HCEC 1CT (cell line): ENCODE measurements at regions not wholly inside any gene's neighbourhood (a gene's known extent, or its start where the extent isn't known, plus 50 kb on each side); places are given as distances from the start of the nearest gene placed in this dataset.
"Not testable (repeated sequence)": the region's sequence is repeated elsewhere in the genome, so short reads cannot be mapped to it uniquely, and the experiment has no call there.

ENCODE experiments used
- DNase-seq: peaks from one replicate; pipeline ENCODE4 v3.0.0-alpha.2; 2017

DNA sequence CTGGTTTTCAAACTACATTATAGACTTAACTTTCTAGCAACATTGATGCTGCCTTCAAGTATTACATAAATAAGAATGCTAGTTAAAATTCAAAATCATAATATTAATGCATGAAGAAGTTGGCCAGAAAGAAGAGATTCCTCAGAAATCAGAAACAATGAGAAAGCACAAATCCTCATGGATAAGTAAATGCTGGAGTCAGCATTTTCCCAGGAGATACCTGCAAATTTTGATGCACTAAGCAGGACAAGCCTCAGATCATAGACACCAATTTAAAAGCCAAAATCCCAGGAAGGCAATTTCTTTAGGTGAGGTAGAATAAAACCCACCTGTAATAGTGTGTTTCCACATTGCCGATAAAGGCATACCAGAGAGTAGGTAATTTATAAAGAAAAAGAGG, 305.2 kb upstream of the TBX18 start:
- no peak for DNase-seq

DNA sequence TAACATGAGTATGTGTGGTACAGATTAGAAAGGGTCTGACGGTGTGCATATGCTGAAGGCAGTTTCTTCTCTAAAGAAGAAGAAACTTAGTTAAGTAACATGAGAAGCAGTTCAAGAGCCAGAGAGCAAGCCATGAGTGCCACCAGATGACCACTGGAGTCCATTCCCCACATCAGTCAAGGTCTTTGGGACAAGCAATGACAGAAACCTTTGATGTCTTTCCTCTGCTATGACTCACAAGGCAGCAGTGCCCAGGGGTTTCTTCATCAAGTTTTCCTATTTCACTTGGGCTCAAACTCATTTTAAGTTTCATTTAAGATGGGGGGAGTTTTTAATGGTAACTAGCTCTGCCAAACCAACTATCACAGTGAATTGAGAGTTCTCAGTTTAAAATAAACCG, 303.8 kb upstream of the TBX18 start:
- no peak for DNase-seq

- DNase-seq, result no peak
Observed at GRCh38 chr6:85066266-85066665, 301.9 kb upstream of the TBX18 start.

- no peak for DNase-seq
Observed at GRCh38 chr6:85065831-85066230, 301.4 kb upstream of the TBX18 start.

DNA sequence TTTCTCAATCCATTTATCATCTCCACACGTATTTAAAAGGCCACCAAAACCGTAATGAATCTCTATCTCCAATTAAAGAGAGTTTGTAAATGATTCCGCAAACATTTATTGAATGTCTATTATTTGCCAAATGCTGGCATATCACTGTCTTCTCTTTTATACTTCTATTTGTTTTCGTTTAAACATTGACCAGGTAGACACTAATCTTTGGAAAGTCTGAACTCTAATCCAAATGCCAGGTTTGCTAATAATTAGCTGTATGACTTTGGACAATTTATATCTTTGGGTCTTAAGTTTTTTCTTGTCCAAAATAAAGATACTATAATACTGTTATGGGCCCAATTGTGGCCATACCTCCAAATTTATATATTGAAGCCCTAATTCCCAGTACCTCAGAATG, 299.2 kb upstream of the TBX18 start:
- no peak for DNase-seq

DNA sequence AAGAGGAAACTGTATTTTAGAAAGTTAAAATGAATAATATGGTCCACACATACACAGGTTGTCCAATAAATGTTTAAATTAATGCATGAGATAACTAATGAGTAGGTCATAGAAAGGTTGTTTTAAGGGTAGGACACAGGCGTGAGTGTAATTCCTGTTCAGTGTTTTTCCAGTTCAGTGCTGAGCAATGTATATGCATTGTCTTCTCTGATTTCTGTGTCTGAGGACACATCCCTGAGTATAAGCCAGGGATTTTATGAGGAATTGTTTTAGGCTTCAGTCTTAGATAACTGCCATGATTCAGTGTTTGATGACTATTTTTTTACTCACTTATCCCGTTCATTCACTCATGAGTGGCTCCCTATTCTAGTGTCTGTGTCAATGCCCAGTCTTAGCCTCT, 298.5 kb upstream of the TBX18 start:
- no peak for DNase-seq

DNA sequence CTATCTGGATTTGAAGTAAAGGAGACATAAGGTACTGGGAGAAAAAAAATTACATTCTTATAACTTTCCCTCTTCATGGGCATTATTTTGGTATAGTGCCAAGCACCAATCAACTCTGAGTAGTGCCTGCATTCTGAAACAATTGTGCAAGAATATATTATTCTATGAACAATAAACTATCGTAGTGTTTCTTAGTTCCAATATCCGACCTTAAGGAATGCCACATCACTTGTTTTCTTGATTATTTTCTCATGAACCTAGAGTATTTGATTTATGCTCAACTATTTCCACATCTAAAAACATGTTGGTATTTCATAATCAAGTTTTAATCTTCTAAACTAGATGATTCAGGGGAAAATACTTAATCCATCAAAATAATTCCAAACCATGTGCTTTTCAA, 294.4 kb upstream of the TBX18 start:
- DNase-seq, result peak; percentile 2

DNA sequence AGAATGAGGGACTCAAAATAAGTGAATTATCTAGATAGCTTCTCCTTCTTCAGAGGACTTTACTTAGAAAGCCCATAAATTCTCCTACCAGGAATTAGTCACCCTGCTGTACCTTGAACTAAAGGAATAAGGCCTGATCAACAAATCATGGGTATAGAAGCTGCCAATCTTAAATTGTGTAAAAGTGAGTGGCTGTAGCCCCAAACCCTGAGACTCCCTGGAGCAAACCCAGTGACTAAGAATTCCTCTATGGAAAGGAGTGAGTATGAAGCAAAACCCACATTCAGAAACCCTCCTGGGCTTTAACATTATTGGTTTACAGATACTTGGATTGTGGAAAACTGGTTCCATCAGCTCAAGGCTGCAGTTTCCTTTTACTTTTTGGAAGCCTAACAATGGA, 285.8 kb upstream of the TBX18 start:
- no peak for DNase-seq

DNA sequence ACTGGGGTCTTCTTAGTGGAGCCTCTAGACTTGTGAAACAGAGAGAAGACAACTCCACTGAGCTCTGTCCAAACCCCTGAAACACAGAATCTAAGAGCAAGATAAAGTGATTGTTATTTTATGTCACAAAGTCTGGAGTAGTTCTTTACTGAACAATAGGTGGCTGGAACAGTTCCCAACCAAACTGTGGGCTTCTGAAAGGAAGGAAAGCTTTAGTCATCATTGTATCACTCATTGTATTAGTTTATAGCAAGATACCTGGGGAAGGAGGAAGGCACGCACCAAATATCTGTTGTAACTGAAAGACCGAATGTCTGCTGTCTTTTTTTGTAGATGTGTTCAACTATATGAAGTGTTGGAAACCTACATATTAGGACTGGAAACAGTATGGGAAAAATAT, 284.9 kb upstream of the TBX18 start:
- DNase-seq, result no peak

- no peak for DNase-seq
Observed at GRCh38 chr6:85047818-85048217, 283.4 kb upstream of the TBX18 start.

DNA sequence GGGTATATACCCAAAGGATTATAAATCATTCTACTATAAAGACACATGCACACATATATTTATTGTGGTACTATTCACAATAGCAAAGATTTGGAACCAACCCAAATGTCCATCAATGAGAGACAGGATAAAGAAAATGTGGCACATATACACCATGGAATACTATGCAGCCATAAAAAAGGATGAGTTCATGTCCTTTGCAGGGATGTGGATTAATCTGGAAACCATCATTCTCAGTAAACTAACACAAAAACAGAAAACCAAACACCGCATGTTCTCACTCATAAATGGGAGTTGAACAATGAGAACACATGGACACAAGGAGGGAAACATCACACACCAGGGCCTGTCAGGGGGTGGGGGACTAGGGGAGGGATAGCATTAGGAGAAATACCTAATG, 281.4 kb upstream of the TBX18 start:
- DNase-seq, result not testable (repeated sequence)

- no peak for DNase-seq
Observed at GRCh38 chr6:85044361-85044760, 280.0 kb upstream of the TBX18 start.

GRCh38 chr6:85041376-85041775, 277.0 kb upstream of the TBX18 start:
- peak; percentile 5 for DNase-seq

DNA sequence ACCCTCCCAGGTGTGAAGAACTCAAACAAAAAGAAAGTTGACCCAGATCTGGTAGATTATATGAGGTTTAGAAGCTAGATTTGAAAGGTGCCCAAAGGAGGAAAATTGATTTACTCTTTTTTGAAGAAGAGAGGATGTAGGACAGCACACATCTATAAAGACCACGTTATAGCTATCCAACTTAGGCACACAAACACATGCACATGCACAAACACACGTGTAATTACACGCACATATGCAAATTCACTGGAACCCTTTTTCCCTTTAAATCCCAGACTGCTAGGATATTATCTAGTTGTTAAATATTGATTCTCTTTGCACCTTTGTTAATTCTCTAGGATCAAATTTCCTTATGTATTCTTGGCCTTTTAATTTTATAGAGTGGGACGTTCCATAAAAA, 272.8 kb upstream of the TBX18 start:
- DNase-seq, result no peak

- no peak for DNase-seq
Observed at GRCh38 chr6:85035766-85036165, 271.4 kb upstream of the TBX18 start.

DNA sequence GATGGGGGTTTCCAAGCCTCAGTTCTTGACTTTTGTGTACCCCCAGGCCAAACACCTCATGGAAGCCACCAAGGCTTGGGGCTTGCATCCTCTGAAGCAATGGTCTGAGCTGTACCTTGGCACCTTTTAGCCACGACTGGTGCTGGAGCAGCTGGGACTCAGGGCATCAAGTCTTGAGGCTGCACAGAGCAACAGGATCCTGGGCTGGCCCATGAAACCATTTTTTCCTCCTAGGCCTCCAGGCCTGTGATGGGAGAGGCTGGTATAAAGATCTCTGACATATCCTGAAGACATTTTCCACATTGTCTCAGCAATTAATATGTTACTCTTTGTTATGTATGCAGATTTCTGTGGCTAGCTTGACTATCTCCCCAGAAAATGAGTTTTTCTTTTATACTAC, 269.1 kb upstream of the TBX18 start:
- DNase-seq, result no peak

DNA sequence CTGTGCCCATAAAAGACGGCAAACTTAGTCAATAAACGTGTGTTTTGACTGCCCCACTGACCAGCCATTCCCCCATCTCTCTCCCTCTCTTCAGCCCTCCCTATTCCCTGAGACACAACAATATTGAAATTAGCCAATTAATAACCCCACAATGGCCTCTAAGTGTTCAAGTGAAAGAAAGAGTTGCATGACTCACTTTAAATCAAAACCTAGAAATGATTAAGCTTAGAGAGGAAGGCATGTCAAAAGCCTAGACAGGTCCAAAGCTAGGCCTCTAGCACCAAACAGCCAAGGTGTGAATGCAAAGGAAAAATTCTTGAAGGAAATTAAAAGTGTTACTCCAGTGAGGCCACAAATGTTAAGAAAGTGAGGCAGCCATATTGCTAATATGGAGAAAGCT, 261.6 kb upstream of the TBX18 start:
- DNase-seq, result no peak

DNA sequence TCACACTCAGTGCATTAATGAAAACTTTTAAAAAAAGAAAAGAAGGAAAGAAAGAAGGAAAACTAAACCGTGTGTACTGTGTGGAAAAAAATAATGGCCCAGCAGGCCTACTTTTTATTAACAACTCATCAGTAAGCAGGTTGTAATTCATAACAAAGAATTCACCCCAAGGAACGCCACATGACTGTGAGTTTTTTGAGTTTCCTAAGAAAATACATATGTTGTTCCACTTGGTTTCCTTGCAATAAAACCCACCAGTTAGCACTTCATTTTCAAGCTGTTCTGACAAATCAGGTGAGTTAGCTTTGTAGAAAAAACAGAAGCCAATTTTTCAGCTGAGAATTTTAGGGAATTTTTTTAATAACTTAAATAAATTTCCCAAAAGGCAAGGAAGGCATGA, 259.3 kb upstream of the TBX18 start:
- DNase-seq, result no peak

GRCh38 chr6:85017352-85017751, 253.0 kb upstream of the TBX18 start:
- DNase-seq, result no peak

DNA sequence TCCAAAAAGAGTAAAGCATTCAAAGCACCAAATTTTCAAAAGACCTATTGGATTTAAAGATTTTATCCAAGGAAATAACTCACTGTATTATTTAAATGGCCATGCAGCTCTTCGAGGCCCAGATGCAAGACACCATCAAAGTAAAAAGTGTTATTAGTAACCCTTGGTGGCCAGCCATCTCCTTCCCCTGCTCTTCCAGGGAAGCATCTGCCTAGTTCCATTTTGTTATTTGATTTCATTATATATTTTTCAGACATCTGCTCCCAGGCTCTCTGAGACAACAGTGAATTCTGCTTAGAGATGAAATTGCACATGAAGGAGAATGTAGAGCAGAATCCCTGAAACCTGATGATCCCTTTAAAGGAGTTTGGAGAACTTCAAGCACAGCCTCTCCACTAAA, 252.3 kb upstream of the TBX18 start:
- DNase-seq, result no peak

DNA sequence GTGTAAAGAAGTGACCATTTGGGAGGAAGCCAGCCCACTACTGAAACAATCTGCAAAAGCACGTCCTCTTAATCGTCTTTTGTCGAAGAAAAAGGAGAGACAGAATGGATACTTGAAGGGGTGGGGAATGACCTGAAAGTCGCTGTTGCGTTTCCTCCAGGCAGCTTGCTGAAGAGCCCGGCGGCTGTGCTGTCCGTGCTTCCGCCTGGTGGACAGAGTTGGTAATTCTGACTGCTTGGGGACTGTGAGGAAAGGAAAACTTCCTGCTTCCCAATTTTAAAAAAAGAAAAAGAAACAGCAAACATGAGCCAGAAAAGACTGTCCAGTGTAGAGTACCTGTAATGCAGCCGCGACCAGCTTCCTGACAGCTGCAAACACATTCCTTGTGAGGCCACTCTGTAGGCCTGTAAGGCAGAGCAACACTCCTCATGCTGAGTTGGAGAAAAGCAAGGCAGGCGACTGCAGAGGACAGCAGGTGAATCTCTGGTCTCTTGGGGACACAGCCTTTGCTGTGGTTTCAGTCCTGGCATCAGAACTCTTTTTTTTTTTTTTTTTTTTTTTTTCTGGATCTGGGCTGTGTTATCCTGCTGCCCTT, 251.1 kb upstream of the TBX18 start:
- DNase-seq, result peak; percentile 73

GRCh38 chr6:85010865-85011264, 246.5 kb upstream of the TBX18 start:
- DNase-seq, result no peak

GRCh38 chr6:85008296-85009009, 244.1 kb upstream of the TBX18 start:
- peak; percentile 80 for DNase-seq

DNA sequence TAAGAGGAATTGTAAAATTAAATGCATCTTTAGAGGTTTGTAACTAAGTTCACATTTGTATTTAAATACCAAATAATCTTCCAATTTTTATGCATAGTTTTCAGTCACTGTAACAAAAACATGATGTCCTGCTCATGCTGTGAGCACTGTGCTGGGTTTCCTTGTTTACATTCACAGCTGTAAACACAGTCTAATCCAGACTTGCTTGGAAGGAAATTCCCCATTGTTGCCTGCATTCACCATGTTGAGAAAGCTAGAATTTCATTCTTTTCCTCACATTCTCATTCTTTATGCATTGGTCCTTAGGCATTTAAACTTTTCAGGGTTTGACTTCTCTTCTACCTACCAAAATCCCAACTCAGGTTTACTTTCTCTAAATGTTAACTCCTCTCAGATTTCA, 242.0 kb upstream of the TBX18 start:
- peak; percentile 11 for DNase-seq

DNA sequence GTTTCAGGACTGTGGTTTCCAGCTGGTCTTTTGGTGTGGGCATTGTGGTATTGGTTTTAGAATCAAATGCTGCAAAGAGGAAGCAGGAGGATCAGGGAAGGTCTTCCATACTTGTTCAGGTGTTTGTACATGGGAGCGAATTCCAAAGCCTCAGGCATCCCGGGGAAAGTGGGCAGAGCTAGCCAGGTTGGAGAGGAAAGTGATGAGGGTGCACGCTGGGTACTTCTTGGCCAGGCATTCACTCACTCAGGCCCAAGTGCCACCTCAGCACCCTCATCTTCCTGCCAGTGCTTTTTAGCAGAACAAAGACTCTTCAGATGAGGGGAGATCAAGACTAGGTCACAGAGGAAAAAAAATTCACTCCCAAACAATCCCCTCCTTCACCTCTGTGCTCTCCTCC, 241.1 kb upstream of the TBX18 start:
- no peak for DNase-seq
